Muscle of leg (tissue), 3 donors: ENCODE measurements at regions not wholly inside any gene's neighbourhood (a gene's known extent, or its start where the extent isn't known, plus 50 kb on each side); places are given as distances from the start of the nearest gene placed in this dataset.
"Not testable (repeated sequence)": the region's sequence is repeated elsewhere in the genome, so short reads cannot be mapped to it uniquely, and the experiment has no call there.

Experiments
- DNase-seq: peaks from one replicate; pipeline ENCODE4 v3.0.0; 2013
- H3K27ac ChIP-seq: one replicate; pipeline ENCODE4 v1.5.1; 2013; ENCODE audit warnings: mild to moderate bottlenecking, low read length, control low read depth
- H3K27me3 ChIP-seq: one replicate; pipeline ENCODE4 v1.6.1; 2013; ENCODE audit warnings: low read length; ENCODE audit not compliant: control insufficient read depth, insufficient read depth
- H3K36me3 ChIP-seq: one replicate; pipeline ENCODE4 v1.6.1; 2013; ENCODE audit warnings: low read length; ENCODE audit not compliant: control insufficient read depth, insufficient read depth
- H3K4me1 ChIP-seq: one replicate; pipeline ENCODE4 v1.6.1; 2013; ENCODE audit warnings: low read length; ENCODE audit not compliant: control insufficient read depth, insufficient read depth
- H3K4me3 ChIP-seq: one replicate; pipeline ENCODE4 v1.5.1; 2013; ENCODE audit warnings: low read length, control low read depth
- H3K9me3 ChIP-seq: replicated peaks from 2 replicates; pipeline ENCODE4 v1.6.1; 2013; ENCODE audit warnings: low read depth, low read length; ENCODE audit not compliant: control insufficient read depth
- WGBS: methylation state at CpG from one replicate; pipeline ENCODE4 v1.1.5; 2013; ENCODE audit warnings: missing lambda C conversion rate; ENCODE audit not compliant: insufficient coverage; 5-methylcytosine and 5-hydroxymethylcytosine counted together

DNA sequence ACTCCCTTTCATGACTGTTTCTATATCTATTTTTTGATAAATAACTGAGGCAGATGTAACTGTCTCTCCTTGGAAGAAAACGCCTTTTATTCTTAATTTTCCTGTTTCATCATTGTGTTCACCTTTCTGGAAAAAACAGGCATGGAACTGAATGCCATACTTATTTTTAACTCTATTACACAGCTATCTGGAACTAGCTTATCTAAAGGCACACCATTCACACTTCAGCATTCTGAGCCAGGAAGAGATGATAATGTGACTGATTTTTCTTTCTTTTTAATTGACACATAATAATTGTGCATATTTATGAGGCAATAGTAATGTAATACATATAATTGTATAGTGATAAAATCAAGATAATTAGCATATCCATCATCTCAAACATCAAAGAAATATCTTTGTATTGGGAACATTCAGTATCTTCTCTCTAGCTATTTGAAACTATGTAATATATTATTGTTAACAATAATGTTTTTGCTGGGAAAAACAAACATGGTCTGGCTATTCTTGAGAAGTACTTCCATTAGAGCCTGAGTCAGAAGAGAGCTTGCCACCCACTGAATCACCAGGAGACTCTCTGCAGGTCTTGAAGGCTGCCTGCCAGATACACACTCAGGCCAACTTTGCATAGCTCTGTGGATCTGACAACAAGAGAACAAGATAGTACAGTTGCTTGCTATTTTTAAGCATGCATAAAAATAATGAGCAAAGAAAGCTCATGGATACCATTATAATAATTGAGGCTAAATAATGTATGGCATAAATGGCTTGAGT is 501.0 kb upstream of the EDIL3 start:
- no peak overlapping the region for H3K4me3 ChIP-seq
- no peak overlapping the region for H3K27ac ChIP-seq
- no peaks in the 10 kb centered on the region for H3K4me1 ChIP-seq
- DNase-seq: peak; percentile 32
- H3K36me3 ChIP-seq: no peaks in the 10 kb centered on the region
- H3K9me3 ChIP-seq: no peaks in the 10 kb centered on the region
- no peaks in the 10 kb centered on the region for H3K27me3 ChIP-seq
- no CpG with 5 or more reads among the region's 1 CpG for WGBS

DNA sequence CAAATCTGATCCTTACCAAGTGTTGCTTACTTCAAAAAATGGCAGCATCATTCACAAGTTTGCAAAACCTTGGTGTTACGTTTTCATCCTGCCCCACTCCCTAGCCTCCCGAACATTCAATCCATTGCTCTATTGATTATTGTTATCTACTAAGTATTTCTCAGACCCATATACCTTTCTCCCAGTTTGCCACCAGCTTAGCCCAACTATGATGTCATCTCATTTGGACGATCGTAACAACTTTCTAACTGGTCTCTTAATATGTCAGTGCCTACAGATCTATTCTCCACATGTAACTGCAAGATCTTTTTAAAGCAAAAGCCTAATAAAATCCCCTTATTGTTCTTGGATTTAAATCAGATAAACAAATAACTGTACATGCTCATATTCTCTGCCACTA is 497.1 kb upstream of the EDIL3 start:
- Histone ChIP-seq H3K4me1 (no peaks in the 10 kb centered on the region), H3K27ac (no peak overlapping the region), H3K27me3 (no peaks in the 10 kb centered on the region), H3K36me3 (no peaks in the 10 kb centered on the region), H3K4me3 (no peak overlapping the region), H3K9me3 (no peaks in the 10 kb centered on the region)
- no peak for DNase-seq
- WGBS: 50% methylated on average over 2 of the region's 4 CpGs

- Histone ChIP-seq H3K36me3 (no peaks in the 10 kb centered on the region), H3K4me3 (no peak overlapping the region), H3K27me3 (no peaks in the 10 kb centered on the region), H3K27ac (no peak overlapping the region), H3K4me1 (no peaks in the 10 kb centered on the region), H3K9me3 (no peaks in the 10 kb centered on the region)
- DNase-seq: no peak
Observed at GRCh38 chr5:84874196-84874595, 489.5 kb upstream of the EDIL3 start.

DNA sequence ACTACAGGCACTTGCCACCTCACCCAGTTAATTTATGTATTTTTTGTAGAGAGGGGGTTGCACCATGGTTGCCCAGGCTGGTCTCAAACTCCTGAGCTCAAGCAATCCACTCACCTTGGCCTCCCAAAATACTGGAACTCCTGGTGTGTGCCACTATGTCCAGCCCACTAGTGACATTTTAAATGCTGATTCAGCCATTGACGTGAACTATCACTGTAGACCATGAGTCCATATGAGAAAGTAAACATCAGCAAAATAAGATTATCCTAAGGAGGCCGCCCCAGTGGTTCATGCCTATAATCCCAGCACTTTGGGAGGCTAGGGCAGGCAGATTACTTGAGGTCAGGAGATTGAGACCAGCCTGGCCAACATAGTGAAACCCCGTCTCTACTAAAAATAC is 488.1 kb upstream of the EDIL3 start:
- H3K4me3 ChIP-seq: no peak overlapping the region
- no CpG with 5 or more reads among the region's 3 CpGs for WGBS
- no peaks in the 10 kb centered on the region for H3K9me3 ChIP-seq
- no peaks in the 10 kb centered on the region for H3K4me1 ChIP-seq
- no peaks in the 10 kb centered on the region for H3K36me3 ChIP-seq
- no peak for DNase-seq
- H3K27ac ChIP-seq: no peak overlapping the region
- H3K27me3 ChIP-seq: no peaks in the 10 kb centered on the region

GRCh38 chr5:84870369-84870768 is 485.7 kb upstream of the EDIL3 start:
- Histone ChIP-seq H3K36me3 (no peaks in the 10 kb centered on the region), H3K4me3 (no peak overlapping the region), H3K4me1 (no peaks in the 10 kb centered on the region), H3K27ac (no peak overlapping the region), H3K27me3 (no peaks in the 10 kb centered on the region), H3K9me3 (no peaks in the 10 kb centered on the region)
- WGBS: no CpG with 5 or more reads among the region's 1 CpG
- no peak for DNase-seq

DNA sequence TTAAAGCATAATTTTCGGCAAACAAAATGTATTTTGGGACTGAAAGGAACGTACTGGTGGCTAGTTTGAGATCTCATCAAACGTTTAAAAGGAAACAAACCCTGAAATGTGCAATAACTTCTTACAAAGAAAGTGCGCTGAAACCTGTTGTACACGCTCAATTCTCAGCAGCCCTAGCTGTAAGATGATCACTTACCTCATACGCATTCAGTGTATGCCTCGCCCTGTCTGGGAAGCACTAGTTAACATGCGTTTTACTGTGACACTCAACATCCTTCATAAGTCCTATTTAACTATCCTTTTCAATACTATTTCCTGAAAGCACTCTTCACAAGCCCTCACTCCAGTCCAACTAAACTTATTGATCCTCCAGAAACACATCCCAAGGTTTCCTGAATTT is 485.0 kb upstream of the EDIL3 start:
- no peak overlapping the region for H3K4me3 ChIP-seq
- H3K36me3 ChIP-seq: no peaks in the 10 kb centered on the region
- H3K27ac ChIP-seq: no peak overlapping the region
- H3K27me3 ChIP-seq: no peaks in the 10 kb centered on the region
- no peaks in the 10 kb centered on the region for H3K4me1 ChIP-seq
- 59% methylated on average over 5 of the region's 8 CpGs for WGBS
- peak; percentile 0 for DNase-seq
- H3K9me3 ChIP-seq: no peaks in the 10 kb centered on the region

DNA sequence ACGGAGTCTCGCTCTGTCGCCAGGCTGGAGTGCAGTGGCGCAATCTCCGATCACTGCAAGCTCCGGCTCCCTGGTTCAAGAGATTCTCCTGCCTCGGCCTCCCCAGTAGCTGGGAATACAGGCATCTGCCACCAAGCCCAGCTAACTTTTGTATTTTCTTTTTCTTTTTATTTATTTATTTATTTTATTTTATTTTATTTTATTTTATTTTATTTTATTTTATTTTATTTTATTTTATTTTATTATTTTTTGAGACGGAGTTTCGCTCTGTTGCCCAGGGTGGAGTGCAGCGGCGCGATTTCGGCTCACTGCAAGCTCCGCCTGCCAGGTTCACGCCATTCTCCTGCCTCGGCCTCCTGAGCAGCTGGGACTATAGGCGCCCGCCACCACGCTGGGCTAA is 479.3 kb upstream of the EDIL3 start:
- not testable (repeated sequence) for H3K27me3 ChIP-seq, H3K4me3 ChIP-seq, DNase-seq, H3K27ac ChIP-seq, H3K9me3 ChIP-seq, H3K36me3 ChIP-seq, H3K4me1 ChIP-seq
- 97% methylated on average over 13 of the region's 19 CpGs for WGBS

DNA sequence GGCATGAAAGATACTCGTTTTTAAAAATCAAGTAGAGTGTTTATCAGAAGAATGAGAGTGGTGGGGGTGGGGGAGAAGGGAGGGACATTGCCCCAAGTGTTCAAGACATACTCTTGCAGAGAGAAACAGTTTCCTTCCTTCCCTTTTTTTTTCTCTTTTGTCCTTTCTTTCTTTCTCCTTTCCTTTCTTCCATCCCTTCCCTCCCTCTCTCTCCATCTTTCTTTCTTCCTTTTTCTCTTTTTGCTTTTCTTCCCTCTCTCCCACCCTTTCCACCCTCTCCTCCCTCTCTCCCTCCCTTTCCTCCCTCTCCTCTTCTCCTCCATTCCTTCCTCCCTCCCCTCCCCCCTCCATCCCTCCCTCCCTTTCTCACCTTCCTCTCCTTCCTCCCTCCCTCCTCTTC is 478.3 kb upstream of the EDIL3 start:
- no peak for DNase-seq
- Histone ChIP-seq H3K4me3 (no peak overlapping the region), H3K4me1 (no peaks in the 10 kb centered on the region), H3K9me3 (no peaks in the 10 kb centered on the region), H3K36me3 (no peaks in the 10 kb centered on the region), H3K27me3 (no peaks in the 10 kb centered on the region), H3K27ac (no peak overlapping the region)
- no CpG with 5 or more reads among the region's 1 CpG for WGBS

DNA sequence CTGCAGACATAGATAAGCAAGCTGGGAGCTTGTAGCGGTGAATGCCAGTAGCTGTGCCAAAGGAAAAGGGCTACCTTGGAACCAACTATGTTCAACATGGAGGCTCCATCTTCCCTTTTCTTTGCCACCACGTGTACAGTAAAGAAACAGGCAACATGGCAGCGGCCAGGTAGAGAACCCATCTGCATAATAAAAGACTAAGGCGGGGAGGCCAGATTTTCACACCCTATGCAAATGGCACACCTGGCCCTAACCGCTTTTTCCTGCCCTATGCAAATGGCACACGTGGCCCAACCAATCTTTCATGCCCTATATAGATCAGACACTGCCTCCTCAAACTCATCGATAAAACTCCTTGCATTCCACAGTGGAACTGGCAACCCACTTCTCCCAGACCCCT is 477.5 kb upstream of the EDIL3 start:
- H3K4me1 ChIP-seq: no peaks in the 10 kb centered on the region
- H3K9me3 ChIP-seq: no peaks in the 10 kb centered on the region
- no peak for DNase-seq
- H3K27me3 ChIP-seq: no peaks in the 10 kb centered on the region
- H3K36me3 ChIP-seq: no peaks in the 10 kb centered on the region
- WGBS: 80% methylated on average over 7 of the region's 7 CpGs
- no peak overlapping the region for H3K27ac ChIP-seq
- H3K4me3 ChIP-seq: no peak overlapping the region

GRCh38 chr5:84861306-84861705 is 476.6 kb upstream of the EDIL3 start:
- H3K9me3 ChIP-seq: no peaks in the 10 kb centered on the region
- no peaks in the 10 kb centered on the region for H3K36me3 ChIP-seq
- no peak overlapping the region for H3K4me3 ChIP-seq
- 67% methylated on average over 1 of the region's 2 CpGs for WGBS
- no peaks in the 10 kb centered on the region for H3K4me1 ChIP-seq
- no peak for DNase-seq
- no peak overlapping the region for H3K27ac ChIP-seq
- no peaks in the 10 kb centered on the region for H3K27me3 ChIP-seq

GRCh38 chr5:84859056-84859455 is 474.4 kb upstream of the EDIL3 start:
- no peak for DNase-seq
- H3K27ac ChIP-seq: no peak overlapping the region
- H3K36me3 ChIP-seq: no peaks in the 10 kb centered on the region
- no peaks in the 10 kb centered on the region for H3K4me1 ChIP-seq
- H3K4me3 ChIP-seq: no peak overlapping the region
- no CpG with 5 or more reads among the region's 1 CpG for whole genome bisulfite sequencing
- H3K27me3 ChIP-seq: no peaks in the 10 kb centered on the region
- no peaks in the 10 kb centered on the region for H3K9me3 ChIP-seq
